ENCODE measurements at regions not wholly inside any gene's neighbourhood (a gene's known extent, or its start where the extent isn't known, plus 50 kb on each side); places are given as distances from the start of the nearest gene placed in this dataset.
"Not testable (repeated sequence)": the region's sequence is repeated elsewhere in the genome, so short reads cannot be mapped to it uniquely, and the experiment has no call there.

DNA sequence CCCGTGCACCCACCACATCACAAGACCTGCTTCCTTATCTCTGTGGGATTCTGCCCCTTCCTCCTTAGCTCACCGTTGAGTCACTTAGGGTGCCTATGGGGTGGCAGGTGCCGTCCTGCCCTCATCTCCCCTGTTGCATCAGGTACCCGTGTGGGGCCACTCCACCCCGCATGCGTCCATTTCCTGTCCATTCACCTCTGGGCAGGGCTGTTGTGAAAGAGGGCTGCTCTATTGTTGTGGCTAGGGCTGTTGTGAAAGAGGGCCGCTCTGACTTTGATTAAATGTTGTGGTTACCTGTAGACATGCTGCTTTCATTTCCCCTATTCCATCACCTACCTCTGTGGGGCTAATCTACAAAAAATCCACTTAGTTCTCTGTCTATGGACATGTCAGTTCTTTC, 68.3 kb downstream of the PNMA6F start:
- H3K4me2 ChIP-seq (ENCODE audit: insufficient read depth in 1 of 2, low read depth in 2 of 2, low read length in 2 of 2); H2BK20ac ChIP-seq (ENCODE audit: low read length); H3K4ac ChIP-seq (replicated peaks; ENCODE audit: insufficient read length, low read depth, low read length); H3K56ac ChIP-seq (replicated peaks; ENCODE audit: insufficient read length, low read depth, low read length); H3K36me3 ChIP-seq (ENCODE audit: control insufficient read depth in 2 of 4, insufficient read depth in 4 of 4, low read length in 3 of 4); H2BK12ac ChIP-seq (ENCODE audit: low read depth, low read length); H3K27ac ChIP-seq (ENCODE audit: low read depth, low read length); H3K23me2 ChIP-seq (ENCODE audit: low read depth, low read length); H3K4me1 ChIP-seq (replicated peaks in 1 of 4; ENCODE audit: control insufficient read depth in 3 of 4, insufficient read depth in 4 of 4, low read length in 3 of 4); H2AK5ac ChIP-seq (ENCODE audit: low read depth, low read length); H4K8ac ChIP-seq (ENCODE audit: extremely low read depth, insufficient read depth, low read length); DNase-seq (ENCODE audit: low read depth in 1 of 2, low spot score in 2 of 2); H2BK5ac ChIP-seq (ENCODE audit: low read depth, low read length); FAIRE-seq; H2BK15ac ChIP-seq (ENCODE audit: low read length); H4K91ac ChIP-seq (replicated peaks; ENCODE audit: insufficient read length, low read length); H3K9ac ChIP-seq (replicated peaks in 1 of 4; ENCODE audit: extremely low read depth in 1 of 4, low read depth in 3 of 4, low read length in 3 of 4); H4K20me1 ChIP-seq (replicated peaks in 1 of 2; ENCODE audit: control insufficient read depth in 1 of 2, insufficient read depth in 2 of 2, low read length in 2 of 2); POLR2A ChIA-PET (ENCODE audit: partially characterized antibody); H3K23ac ChIP-seq (ENCODE audit: insufficient read length); H4K5ac ChIP-seq (ENCODE audit: insufficient read length, low read depth, low read length); H3K18ac ChIP-seq (ENCODE audit: extremely low read depth, low read length); H3K4me3 ChIP-seq (ENCODE audit: extremely low read depth in 1 of 4, insufficient read depth in 2 of 4, low read depth in 3 of 4, low read length in 4 of 4); H3K14ac ChIP-seq (ENCODE audit: insufficient read length); H3K9me3 ChIP-seq (ENCODE audit: insufficient read depth in 2 of 2, low read depth in 1 of 2, low read length in 1 of 2); H3K79me2 ChIP-seq (ENCODE audit: control insufficient read depth in 1 of 2, insufficient read depth in 2 of 2, low read length in 2 of 2); CTCF ChIA-PET (ENCODE audit: partially characterized antibody); H3K79me1 ChIP-seq (ENCODE audit: low read depth, low read length); H3K27me3 ChIP-seq (replicated peaks in 1 of 4; ENCODE audit: control insufficient read depth in 3 of 4, extremely low read depth in 1 of 4, insufficient read depth in 3 of 4, low read length in 3 of 4); H2BK120ac ChIP-seq (replicated peaks; ENCODE audit: low read depth, low read length); H2AFZ ChIP-seq (ENCODE audit: low read length): not testable (repeated sequence)
- WGBS, 2 experiments (ENCODE audit: extremely low coverage in 1 of 2, insufficient coverage in 1 of 2, insufficient read length in 1 of 2, insufficient replicate concordance in 2 of 2, low coverage in 1 of 2, low lambda C conversion rate in 2 of 2, missing lambda C conversion rate in 1 of 2), result no CpG with 5 or more reads among the region's 7 CpGs

DNA sequence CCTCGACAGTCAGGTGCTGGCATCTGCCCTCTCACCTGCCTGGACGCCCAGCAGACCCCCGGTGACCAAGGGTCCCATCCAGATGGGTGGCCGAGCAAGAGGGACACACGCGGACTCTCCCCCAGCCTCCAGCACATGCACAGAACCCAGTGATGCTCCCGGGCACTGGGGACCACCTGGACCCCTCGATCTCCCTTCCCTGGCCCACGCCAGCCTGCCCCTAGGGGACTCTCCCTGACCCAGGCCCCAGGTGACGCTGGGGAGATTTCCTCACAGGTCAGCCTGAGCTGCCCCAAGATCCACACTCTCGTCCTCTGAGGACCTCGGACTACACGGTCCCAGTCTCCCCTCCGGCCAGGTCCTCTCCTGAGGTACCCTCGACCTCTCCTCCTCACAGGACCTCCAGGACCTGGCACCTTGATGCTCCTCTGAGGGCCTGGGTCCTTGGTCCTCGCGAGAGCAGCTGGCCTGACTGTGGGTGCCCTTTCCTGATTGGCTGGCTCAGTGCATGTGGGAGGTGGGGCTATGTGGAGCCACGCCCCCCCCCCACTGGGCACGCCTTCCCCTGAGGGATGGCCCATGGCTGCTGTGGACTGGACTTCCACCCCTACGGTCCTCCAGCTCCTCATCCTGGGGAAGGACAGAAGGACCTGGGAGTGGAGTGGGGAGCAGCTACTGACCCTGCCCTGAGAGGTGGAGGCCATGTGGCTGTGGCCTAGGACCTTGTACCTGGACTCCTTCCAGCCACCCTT, 69.0 kb downstream of the PNMA6F start:
- H2BK15ac ChIP-seq (ENCODE audit: low read length); H2AK5ac ChIP-seq (ENCODE audit: low read depth, low read length); H2BK5ac ChIP-seq (ENCODE audit: low read depth, low read length); H2BK12ac ChIP-seq (ENCODE audit: low read depth, low read length); H3K4me1 ChIP-seq (replicated peaks in 1 of 4; ENCODE audit: control insufficient read depth in 3 of 4, insufficient read depth in 4 of 4, low read length in 3 of 4); H2BK120ac ChIP-seq (replicated peaks; ENCODE audit: low read depth, low read length); FAIRE-seq; CTCF ChIA-PET (ENCODE audit: partially characterized antibody); H3K23me2 ChIP-seq (ENCODE audit: low read depth, low read length); POLR2A ChIA-PET (ENCODE audit: partially characterized antibody); H4K8ac ChIP-seq (ENCODE audit: extremely low read depth, insufficient read depth, low read length); H3K9me3 ChIP-seq (ENCODE audit: insufficient read depth in 2 of 2, low read depth in 1 of 2, low read length in 1 of 2); DNase-seq (ENCODE audit: low read depth in 1 of 2, low spot score in 2 of 2); H3K23ac ChIP-seq (ENCODE audit: insufficient read length); H3K14ac ChIP-seq (ENCODE audit: insufficient read length); H3K4me3 ChIP-seq (ENCODE audit: extremely low read depth in 1 of 4, insufficient read depth in 2 of 4, low read depth in 3 of 4, low read length in 4 of 4); H3K27ac ChIP-seq (ENCODE audit: low read depth, low read length); H2AFZ ChIP-seq (ENCODE audit: low read length); H3K4me2 ChIP-seq (ENCODE audit: insufficient read depth in 1 of 2, low read depth in 2 of 2, low read length in 2 of 2); H2BK20ac ChIP-seq (ENCODE audit: low read length); H3K79me2 ChIP-seq (ENCODE audit: control insufficient read depth in 1 of 2, insufficient read depth in 2 of 2, low read length in 2 of 2); H3K18ac ChIP-seq (ENCODE audit: extremely low read depth, low read length); H3K36me3 ChIP-seq (ENCODE audit: control insufficient read depth in 2 of 4, insufficient read depth in 4 of 4, low read length in 3 of 4); H3K79me1 ChIP-seq (ENCODE audit: low read depth, low read length); H4K5ac ChIP-seq (ENCODE audit: insufficient read length, low read depth, low read length); H3K27me3 ChIP-seq (replicated peaks in 1 of 4; ENCODE audit: control insufficient read depth in 3 of 4, extremely low read depth in 1 of 4, insufficient read depth in 3 of 4, low read length in 3 of 4); H3K56ac ChIP-seq (replicated peaks; ENCODE audit: insufficient read length, low read depth, low read length); H3K9ac ChIP-seq (replicated peaks in 1 of 4; ENCODE audit: extremely low read depth in 1 of 4, low read depth in 3 of 4, low read length in 3 of 4); H4K20me1 ChIP-seq (replicated peaks in 1 of 2; ENCODE audit: control insufficient read depth in 1 of 2, insufficient read depth in 2 of 2, low read length in 2 of 2); H3K4ac ChIP-seq (replicated peaks; ENCODE audit: insufficient read length, low read depth, low read length); H4K91ac ChIP-seq (replicated peaks; ENCODE audit: insufficient read length, low read length): not testable (repeated sequence)
- no CpG with 5 or more reads among the region's 20 CpGs for WGBS, 2 experiments (ENCODE audit: extremely low coverage in 1 of 2, insufficient coverage in 1 of 2, insufficient read length in 1 of 2, insufficient replicate concordance in 2 of 2, low coverage in 1 of 2, low lambda C conversion rate in 2 of 2, missing lambda C conversion rate in 1 of 2)

Data from H1 (cell line).